AG09319 (cell line): ENCODE measurements at regions not wholly inside any gene's neighbourhood (a gene's known extent, or its start where the extent isn't known, plus 50 kb on each side); places are given as distances from the start of the nearest gene placed in this dataset.
"Not testable (repeated sequence)": the region's sequence is repeated elsewhere in the genome, so short reads cannot be mapped to it uniquely, and the experiment has no call there.

Experiments used
- DNase-seq: peaks from one replicate; pipeline ENCODE4 v3.0.0-alpha.2; 2010; ENCODE audit warnings: low read depth; ENCODE audit errors: extremely low read depth
- CTCF ChIP-seq: IDR thresholded peaks from 2 replicates; pipeline ENCODE4 v1.5.1; 2011; ENCODE audit warnings: low read depth, mild to moderate bottlenecking, inconsistent platforms, low read length, moderate library complexity

GRCh38 chr3:31095255-31095654, 200.8 kb upstream of the GADL1 start:
- TF ChIP-seq CTCF, result no peak

GRCh38 chr3:31096661-31097395, 202.4 kb upstream of the GADL1 start:
- no peak for TF ChIP-seq CTCF
- no peak for DNase-seq

More at GRCh38 chr3:31095255-31095654, 200.8 kb upstream of the GADL1 start:
- DNase-seq, result no peak

GRCh38 chr3:31100519-31100918, 206.1 kb upstream of the GADL1 start:
- no peak for TF ChIP-seq CTCF
- no peak for DNase-seq

- DNase-seq, result not testable (repeated sequence)
Measured at GRCh38 chr3:31101285-31101684, 206.8 kb upstream of the GADL1 start.

- DNase-seq, result no peak
- TF ChIP-seq CTCF, result no peak
Measured at GRCh38 chr3:31102196-31102879, 207.9 kb upstream of the GADL1 start.

GRCh38 chr3:31103181-31103580, 208.7 kb upstream of the GADL1 start:
- TF ChIP-seq CTCF, result no peak
- no peak for DNase-seq

GRCh38 chr3:31103623-31104180, 209.2 kb upstream of the GADL1 start:
- TF ChIP-seq CTCF, result no peak
- DNase-seq, result no peak
